PC-3 (cell line): ENCODE measurements at regions not wholly inside any gene's neighbourhood (a gene's known extent, or its start where the extent isn't known, plus 50 kb on each side); places are given as distances from the start of the nearest gene placed in this dataset.

Experiments used
- ATAC-seq: fragments of 200-7000 bp; cut with Tn5 transposase; 2 replicates; pipeline ENCODE4 v1.9.1; 2020; ENCODE audit warnings: mild to moderate bottlenecking, moderate library complexity
- BruUV-seq: library from RNA; stranded (reverse); fragments of 400-500 nt; replicated peaks from 2 replicates; lab custom pipeline; 2021; lab: Mats Ljungman, UMichigan
- CTCF ChIA-PET: fragments of 300-600 bp; sonication (Branson Sonifier 250); formaldehyde crosslinking; loops from one replicate; lab custom pipeline; 2022; ENCODE audit warnings: antibody characterized with exemption; lab: Charles Lee
- POLR2A ChIA-PET: fragments of 300-600 bp; sonication (Branson Sonifier 250); formaldehyde crosslinking; loops from one replicate; lab custom pipeline; 2022; ENCODE audit warnings: antibody characterized with exemption; ENCODE audit not compliant: unreplicated experiment; lab: Charles Lee
- DNase-seq: peaks from one replicate; pipeline ENCODE4 v3.0.0-alpha.2; 2015
- H2AFZ ChIP-seq: fragments of 300-600 bp; sonication (generic); 2 replicates; pipeline ENCODE4 v1.6.0; 2016; ENCODE audit warnings: antibody characterized with exemption, low read length
- H3F3A ChIP-seq: fragments of 300-600 bp; sonication (generic); one replicate; pipeline ENCODE4 v1.6.0; 2017; ENCODE audit warnings: antibody characterized with exemption, low read length, control low read depth, mild to moderate bottlenecking; ENCODE audit not compliant: unreplicated experiment
- H3K27ac ChIP-seq: fragments of 300-600 bp; sonication (generic); 2 replicates; pipeline ENCODE4 v1.5.1; 2016; ENCODE audit warnings: mild to moderate bottlenecking, low read length
- H3K27me3 ChIP-seq: fragments of 300-600 bp; sonication (generic); 2 replicates; pipeline ENCODE4 v1.6.1; 2016; ENCODE audit warnings: low read length, mixed read lengths
- H3K36me3 ChIP-seq: fragments of 300-600 bp; sonication (generic); 2 replicates; pipeline ENCODE4 v1.6.1; 2016; ENCODE audit warnings: low read depth, mixed run types, low read length, mixed read lengths
- H3K4me1 ChIP-seq: fragments of 300-600 bp; sonication (generic); 2 replicates; pipeline ENCODE4 v1.5.1; 2016; ENCODE audit warnings: low read length; ENCODE audit not compliant: insufficient read depth
- H3K4me2 ChIP-seq: fragments of 300-600 bp; sonication (generic); 2 replicates; pipeline ENCODE4 v1.6.0; 2016; ENCODE audit warnings: low read length
- H3K4me3 ChIP-seq: fragments of 300-600 bp; sonication (generic); 2 replicates; pipeline ENCODE4 v1.5.1; 2016; ENCODE audit warnings: mild to moderate bottlenecking, low read length, mixed read lengths
- H3K79me2 ChIP-seq: fragments of 300-600 bp; sonication (generic); 2 replicates; pipeline ENCODE4 v1.6.1; 2017; ENCODE audit warnings: low read length, mixed read lengths
- H3K9ac ChIP-seq: fragments of 300-600 bp; sonication (generic); 2 replicates; pipeline ENCODE4 v1.6.0; 2016; ENCODE audit warnings: mild to moderate bottlenecking, low read length
- H3K9me2 ChIP-seq: fragments of 300-600 bp; sonication (generic); replicated peaks from 2 replicates; pipeline ENCODE4 v1.6.1; 2016; ENCODE audit warnings: mixed run types, low read length, mixed read lengths
- H3K9me3 ChIP-seq: fragments of 300-600 bp; sonication (generic); 2 replicates; pipeline ENCODE4 v1.6.1; 2016; ENCODE audit warnings: low read length, mixed read lengths
- H4K20me1 ChIP-seq: fragments of 300-600 bp; sonication (generic); 2 replicates; pipeline ENCODE4 v1.6.1; 2016; ENCODE audit warnings: low read length, mixed read lengths
- CTCF ChIP-seq: fragments of 300-600 bp; sonication (generic); conservative IDR thresholded peaks from 2 replicates; pipeline ENCODE4 v1.5.1; 2017; ENCODE audit warnings: antibody characterized with exemption, low read depth, mild to moderate bottlenecking, low read length
- EZH2 ChIP-seq: fragments of 300-600 bp; sonication (generic); IDR thresholded peaks from one replicate; pipeline ENCODE4 v1.6.1; 2017; ENCODE audit warnings: antibody characterized with exemption, mild to moderate bottlenecking, low read length; ENCODE audit not compliant: unreplicated experiment
- EZH2phosphoT487 ChIP-seq: fragments of 300-600 bp; sonication (generic); IDR thresholded peaks from 2 replicates; pipeline ENCODE4 v1.6.1; 2018; ENCODE audit warnings: mild to moderate bottlenecking, antibody characterized with exemption, low read length, borderline replicate concordance
- intact Hi-C: fragments of 100-400 bp; cut with micrococcal nuclease; formaldehyde crosslinking; loops from 2 replicates; pipeline ENCODE4 v1.9.0; 2023

DNA sequence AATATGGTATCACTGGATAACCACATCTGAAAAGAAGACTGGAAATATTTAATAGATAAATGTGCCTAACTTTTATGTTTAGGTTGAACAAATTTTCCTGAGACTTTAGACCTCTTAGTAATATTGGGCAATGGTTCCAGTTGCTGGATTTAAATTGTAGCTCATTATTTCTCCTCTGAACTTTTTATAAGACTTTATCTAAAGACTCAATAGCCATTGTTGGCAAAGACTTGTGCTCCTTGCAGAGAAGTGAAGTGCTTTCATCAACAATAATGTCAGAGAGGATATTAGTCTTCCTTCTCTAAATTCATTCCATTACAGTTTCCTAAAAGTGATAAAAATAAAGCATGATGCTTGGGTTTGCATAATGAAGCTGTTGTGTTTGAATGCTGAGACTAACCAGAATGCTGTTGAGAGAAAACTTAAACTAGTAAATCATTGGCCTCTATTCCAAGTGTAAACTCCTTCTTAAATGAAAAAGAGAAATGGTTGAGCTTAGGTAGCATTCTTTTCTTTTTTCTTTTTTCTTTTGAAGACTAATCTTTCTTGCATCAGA lies 200.2 kb downstream of the TMTC3 start:
- no peaks in the 10 kb centered on the region for H3K4me1 ChIP-seq
- H3K27ac ChIP-seq: no peak overlapping the region
- H3K9ac ChIP-seq: no peak overlapping the region
- ATAC-seq (no peak), DNase-seq (no peak)
- ChIA-PET POLR2A (no interaction called here), CTCF (no interaction called here)
- BruUV-seq: no TSS peak
- H3K79me2 ChIP-seq: no peaks in the 10 kb centered on the region
- no peaks in the 10 kb centered on the region for H4K20me1 ChIP-seq
- intact Hi-C loops: no loop called here
- H2AFZ ChIP-seq: no peak overlapping the region
- H3K4me2 ChIP-seq: no peak overlapping the region
- H3F3A ChIP-seq: no peaks in the 10 kb centered on the region
- H3K9me2 ChIP-seq: no peaks in the 10 kb centered on the region
- H3K36me3 ChIP-seq: no peaks in the 10 kb centered on the region
- H3K9me3 ChIP-seq: no peaks in the 10 kb centered on the region
- no peak overlapping the region for H3K4me3 ChIP-seq
- TF ChIP-seq EZH2 (no peak), CTCF (no peak), EZH2phosphoT487 (no peak)
- no peaks in the 10 kb centered on the region for H3K27me3 ChIP-seq

GRCh38 chr12:88351146-88351545 lies 209.0 kb downstream of the TMTC3 start:
- CTCF ChIA-PET: no interaction called here

More at GRCh38 chr12:88351146-88351545, 209.0 kb downstream of the TMTC3 start:
- Histone ChIP-seq H4K20me1 (no peaks in the 10 kb centered on the region), H3K4me1 (no peaks in the 10 kb centered on the region), H3K27ac (no peak overlapping the region), H3K9me2 (no peaks in the 10 kb centered on the region), H3K36me3 (no peaks in the 10 kb centered on the region), H3K27me3 (no peaks in the 10 kb centered on the region), H3K9ac (no peak overlapping the region), H3K4me2 (no peak overlapping the region), H3K79me2 (no peaks in the 10 kb centered on the region), H3F3A (no peaks in the 10 kb centered on the region), H2AFZ (no peak overlapping the region), H3K9me3 (no peaks in the 10 kb centered on the region), H3K4me3 (no peak overlapping the region)
- BruUV-seq: no TSS peak
- TF ChIP-seq EZH2 (no peak), CTCF (no peak)
- intact Hi-C loops: no loop called here
- POLR2A ChIA-PET: no interaction called here
- DNase-seq: no peak
- ATAC-seq: no peak
